Liver (tissue), 7 donors: ENCODE measurements at regions not wholly inside any gene's neighbourhood (a gene's known extent, or its start where the extent isn't known, plus 50 kb on each side); places are given as distances from the start of the nearest gene placed in this dataset.

Experiments used
- DNase-seq: peaks from one replicate; pipeline ENCODE4 v3.0.0-alpha.2; 2017; ENCODE audit warnings: low spot score
- H3K27ac ChIP-seq, 2 donors: one replicate each; pipeline ENCODE4 v1.7.0; 2013; ENCODE audit warnings: inconsistent platforms in 2 of 2, low read length in 2 of 2, control low read depth in 1 of 2, low read depth in 1 of 2, mild to moderate bottlenecking in 1 of 2
- H3K27me3 ChIP-seq, 4 donors: one replicate each; pipeline versions ENCODE4 v1.6.1 to v1.7.0; 2013; ENCODE audit warnings: low read length in 3 of 4, inconsistent platforms in 1 of 4, mild to moderate bottlenecking in 1 of 4, moderate library complexity in 1 of 4; ENCODE audit not compliant: control insufficient read depth in 4 of 4, insufficient read depth in 4 of 4
- H3K36me3 ChIP-seq, 4 donors: one replicate each; pipeline versions ENCODE4 v1.6.1 to v1.7.0; 2013; ENCODE audit warnings: low read length in 3 of 4, mild to moderate bottlenecking in 3 of 4, low read depth in 1 of 4, moderate library complexity in 1 of 4; ENCODE audit not compliant: control insufficient read depth in 4 of 4, insufficient read depth in 3 of 4
- H3K4me1 ChIP-seq, 4 donors: one replicate each; pipeline versions ENCODE4 v1.6.1 to v1.7.0; 2013; ENCODE audit warnings: low read length in 3 of 4, mild to moderate bottlenecking in 3 of 4, moderate library complexity in 1 of 4; ENCODE audit not compliant: control insufficient read depth in 4 of 4, insufficient read depth in 4 of 4
- H3K4me3 ChIP-seq, 3 donors: one replicate each; pipeline versions ENCODE4 v1.6.1 to v1.7.0; 2013; ENCODE audit warnings: low read length in 3 of 3, control low read depth in 1 of 3, low read depth in 1 of 3, mild to moderate bottlenecking in 1 of 3
- H3K9ac ChIP-seq, 2 donors: one replicate each; pipeline ENCODE4 v1.7.0; 2013; ENCODE audit warnings: low read length in 2 of 2, mild to moderate bottlenecking in 2 of 2, moderate library complexity in 2 of 2, control low read depth in 1 of 2, low read depth in 1 of 2
- H3K9me3 ChIP-seq, 4 donors: one replicate each; pipeline versions ENCODE4 v1.6.1 to v1.7.0; 2013; ENCODE audit warnings: low read length in 3 of 4; ENCODE audit not compliant: control insufficient read depth in 4 of 4
- ATF3 ChIP-seq: IDR thresholded peaks from 2 replicates; pipeline ENCODE4 v1.6.1; 2016; ENCODE audit warnings: antibody characterized with exemption
- EGR1 ChIP-seq, 2 donors: IDR thresholded peaks; 2 replicates each; pipeline ENCODE4 v1.6.1; 2016 to 2018; ENCODE audit warnings: antibody characterized with exemption in 2 of 2, low read depth in 2 of 2
- FOXA1 ChIP-seq: IDR thresholded peaks from 2 replicates; pipeline ENCODE4 v1.6.1; 2016; ENCODE audit warnings: antibody characterized with exemption
- FOXA2 ChIP-seq: IDR thresholded peaks from 2 replicates; pipeline ENCODE4 v1.6.1; 2016; ENCODE audit warnings: antibody characterized with exemption
- GABPA ChIP-seq, 2 donors: IDR thresholded peaks in 1 of 2; conservative IDR thresholded peaks in 1 of 2; 2 replicates each; pipeline ENCODE4 v1.6.1; 2016; ENCODE audit warnings: antibody characterized with exemption in 2 of 2, mild to moderate bottlenecking in 1 of 2, moderate library complexity in 1 of 2
- HNF4A ChIP-seq, 2 donors: conservative IDR thresholded peaks; 2 replicates each; pipeline ENCODE4 v1.6.1; 2016; ENCODE audit warnings: antibody characterized with exemption in 2 of 2, mild to moderate bottlenecking in 2 of 2
- JUND ChIP-seq, 2 donors: IDR thresholded peaks; 2 replicates each; pipeline ENCODE4 v1.6.1; 2016; ENCODE audit warnings: antibody characterized with exemption in 2 of 2
- MAX ChIP-seq: IDR thresholded peaks from 2 replicates; pipeline ENCODE4 v1.6.1; 2016; ENCODE audit warnings: antibody characterized with exemption
- RAD21 ChIP-seq, 2 donors: IDR thresholded peaks; 2 replicates each; pipeline ENCODE4 v1.6.1; 2016; ENCODE audit warnings: antibody characterized with exemption in 2 of 2, mild to moderate bottlenecking in 2 of 2
- REST ChIP-seq: IDR thresholded peaks from 2 replicates; pipeline ENCODE4 v1.6.1; 2016; ENCODE audit warnings: antibody characterized with exemption, mild to moderate bottlenecking
- RXRA ChIP-seq, 2 donors: IDR thresholded peaks; 2 replicates each; pipeline ENCODE4 v1.6.1; 2017 to 2018; ENCODE audit warnings: antibody characterized with exemption in 2 of 2, mild to moderate bottlenecking in 1 of 2
- SP1 ChIP-seq: IDR thresholded peaks from 2 replicates; pipeline ENCODE4 v1.6.1; 2018; ENCODE audit warnings: antibody characterized with exemption, mild to moderate bottlenecking
- TAF1 ChIP-seq: conservative IDR thresholded peaks from 2 replicates; pipeline ENCODE4 v1.6.1; 2016; ENCODE audit warnings: antibody characterized with exemption, mild to moderate bottlenecking
- YY1 ChIP-seq: IDR thresholded peaks from 2 replicates; pipeline ENCODE4 v1.6.1; 2016; ENCODE audit warnings: antibody characterized with exemption, mild to moderate bottlenecking
- WGBS: extraction: QIAGEN DNeasy Blood & Tissue Kit; methylation state at CpG from one replicate; pipeline ENCODE4 v1.1.7; 2013; 5-methylcytosine and 5-hydroxymethylcytosine counted together
- donor health status: healthy.
- donor health status: healthy.
- donor health status: healthy.
- donor health status: healthy.

GRCh38 chr14:98754343-98755020, 517.5 kb downstream of the BCL11B start:
- no peak for TF ChIP-seq GABPA (IDR thresholded peaks at IDR 0.05 in 1 of 2, conservative IDR thresholded peaks at IDR 0.05 in 1 of 2)
- no peak for TF ChIP-seq RAD21 (IDR thresholded peaks at IDR 0.05)
- TF ChIP-seq FOXA1: no peak
- TF ChIP-seq ATF3: no peak
- TF ChIP-seq MAX: no peak
- no peak for TF ChIP-seq REST
- no peak for TF ChIP-seq RXRA (IDR thresholded peaks at IDR 0.05)
- no peak for TF ChIP-seq SP1
- TF ChIP-seq FOXA2: no peak
- TF ChIP-seq JUND (IDR thresholded peaks at IDR 0.05): no peak
- no peak overlapping the region for H3K9ac ChIP-seq
- peaks cover 0 to 11% (median 2%) of the 10 kb centered on the region in 4 donors for H3K9me3 ChIP-seq
- 70% methylated on average over 2 of the region's 2 CpGs for WGBS
- no peaks in the 10 kb centered on the region for H3K4me1 ChIP-seq
- no peak for DNase-seq
- H3K4me3 ChIP-seq: no peak overlapping the region
- no peaks in the 10 kb centered on the region for H3K36me3 ChIP-seq
- no peak overlapping the region for H3K27ac ChIP-seq
- H3K27me3 ChIP-seq: no peaks in the 10 kb centered on the region

- TF ChIP-seq EGR1 (IDR thresholded peaks at IDR 0.05; ENCODE audit: low read depth in 2 of 2) (no peak), MAX (no peak), RXRA (IDR thresholded peaks at IDR 0.05) (no peak), HNF4A (conservative IDR thresholded peaks at IDR 0.05) (no peak), REST (no peak), RAD21 (IDR thresholded peaks at IDR 0.05) (no peak), YY1 (no peak), SP1 (no peak), TAF1 (no peak), JUND (IDR thresholded peaks at IDR 0.05) (no peak)
- Histone ChIP-seq H3K27ac (no peak overlapping the region), H3K4me3 (no peak overlapping the region), H3K4me1 (no peaks in the 10 kb centered on the region), H3K9me3 (peaks cover 0 to 11% (median 2%) of the 10 kb centered on the region in 4 donors), H3K27me3 (peaks cover 0 to 4% (median 2%) of the 10 kb centered on the region in 4 donors), H3K9ac (no peak overlapping the region), H3K36me3 (no peaks in the 10 kb centered on the region)
- DNase-seq: no peak
- WGBS: 83% methylated on average over 6 of the region's 6 CpGs
Measured at GRCh38 chr14:98756749-98757148, 515.2 kb downstream of the BCL11B start.
